ENCODE measurements at regions not wholly inside any gene's neighbourhood (a gene's known extent, or its start where the extent isn't known, plus 50 kb on each side); places are given as distances from the start of the nearest gene placed in this dataset.

GRCh38 chr5:116389601-116390000 is 185.0 kb downstream of the SEMA6A start:
- DNase-seq (ENCODE audit: low spot score in 2 of 2) (no peak), ATAC-seq (no peak)
- no peaks in the 10 kb centered on the region for H3K4me1 Mint-ChIP-seq
- no peak overlapping the region for H3K27ac Mint-ChIP-seq
- peaks cover 3% of the 10 kb centered on the region for H3K9me3 Mint-ChIP-seq
- no peak overlapping the region for H3K4me3 Mint-ChIP-seq
- H3K36me3 Mint-ChIP-seq: no peaks in the 10 kb centered on the region

GRCh38 chr5:116388564-116389258 is 185.9 kb downstream of the SEMA6A start:
- DNase-seq (ENCODE audit: low spot score in 2 of 2) (no peak), ATAC-seq (no peak)
- Mint-ChIP-seq H3K36me3 (no peaks in the 10 kb centered on the region), H3K4me3 (no peak overlapping the region), H3K9me3 (peaks cover 3% of the 10 kb centered on the region), H3K27ac (no peak overlapping the region), H3K4me1 (no peaks in the 10 kb centered on the region)

- Mint-ChIP-seq H3K36me3 (no peaks in the 10 kb centered on the region), H3K9me3 (peaks cover 3% of the 10 kb centered on the region), H3K4me1 (no peaks in the 10 kb centered on the region), H3K27ac (no peak overlapping the region), H3K4me3 (no peak overlapping the region)
- ATAC-seq (no peak), DNase-seq (ENCODE audit: low spot score in 2 of 2) (no peak)
Observed at GRCh38 chr5:116387738-116388137, 186.9 kb downstream of the SEMA6A start.

GRCh38 chr5:116386633-116387032 is 188.0 kb downstream of the SEMA6A start:
- peaks cover 3% of the 10 kb centered on the region for H3K9me3 Mint-ChIP-seq
- no peak for DNase-seq (ENCODE audit: low spot score in 2 of 2)
- no peaks in the 10 kb centered on the region for H3K36me3 Mint-ChIP-seq
- no peaks in the 10 kb centered on the region for H3K4me1 Mint-ChIP-seq
- H3K27ac Mint-ChIP-seq: no peak overlapping the region
- ATAC-seq: no peak
- no peak overlapping the region for H3K4me3 Mint-ChIP-seq

- H3K27ac Mint-ChIP-seq: no peak overlapping the region
- H3K4me1 Mint-ChIP-seq: no peaks in the 10 kb centered on the region
- no peak for DNase-seq (ENCODE audit: low spot score in 2 of 2)
- no peaks in the 10 kb centered on the region for H3K9me3 Mint-ChIP-seq
- H3K4me3 Mint-ChIP-seq: no peak overlapping the region
- no peaks in the 10 kb centered on the region for H3K36me3 Mint-ChIP-seq
- ATAC-seq: peak; percentile 38
Observed at GRCh38 chr5:116382874-116383266, 191.8 kb downstream of the SEMA6A start.

GRCh38 chr5:116382032-116382873 is 192.4 kb downstream of the SEMA6A start:
- ATAC-seq (no peak), DNase-seq (ENCODE audit: low spot score in 2 of 2) (no peak)
- no peak overlapping the region for H3K27ac Mint-ChIP-seq
- H3K36me3 Mint-ChIP-seq: no peaks in the 10 kb centered on the region
- H3K9me3 Mint-ChIP-seq: no peaks in the 10 kb centered on the region
- H3K4me3 Mint-ChIP-seq: no peak overlapping the region
- no peaks in the 10 kb centered on the region for H3K4me1 Mint-ChIP-seq

GRCh38 chr5:116381201-116381600 is 193.4 kb downstream of the SEMA6A start:
- H3K27ac Mint-ChIP-seq: no peak overlapping the region
- no peaks in the 10 kb centered on the region for H3K4me1 Mint-ChIP-seq
- H3K36me3 Mint-ChIP-seq: no peaks in the 10 kb centered on the region
- ATAC-seq (no peak), DNase-seq (ENCODE audit: low spot score in 2 of 2) (no peak)
- no peaks in the 10 kb centered on the region for H3K9me3 Mint-ChIP-seq
- H3K4me3 Mint-ChIP-seq: no peak overlapping the region

GRCh38 chr5:116380621-116381020 is 194.0 kb downstream of the SEMA6A start:
- Mint-ChIP-seq H3K4me3 (no peak overlapping the region), H3K36me3 (no peaks in the 10 kb centered on the region), H3K27ac (no peak overlapping the region), H3K9me3 (no peaks in the 10 kb centered on the region), H3K4me1 (no peaks in the 10 kb centered on the region)
- ATAC-seq (no peak), DNase-seq (ENCODE audit: low spot score in 2 of 2) (no peak)

- Mint-ChIP-seq H3K36me3 (no peaks in the 10 kb centered on the region), H3K27ac (no peak overlapping the region), H3K9me3 (no peaks in the 10 kb centered on the region), H3K4me1 (no peaks in the 10 kb centered on the region), H3K4me3 (no peak overlapping the region)
- DNase-seq (ENCODE audit: low spot score in 2 of 2): no peak
- no peak for ATAC-seq
Observed at GRCh38 chr5:116379306-116379705, 195.3 kb downstream of the SEMA6A start.

- Mint-ChIP-seq H3K4me3 (no peak overlapping the region), H3K27ac (no peak overlapping the region), H3K36me3 (no peaks in the 10 kb centered on the region), H3K9me3 (no peaks in the 10 kb centered on the region), H3K4me1 (no peaks in the 10 kb centered on the region)
- DNase-seq (ENCODE audit: low spot score in 2 of 2) (no peak), ATAC-seq (no peak)
Observed at GRCh38 chr5:116378777-116379121, 195.9 kb downstream of the SEMA6A start.

- Mint-ChIP-seq H3K27ac (no peak overlapping the region), H3K4me3 (no peak overlapping the region), H3K36me3 (no peaks in the 10 kb centered on the region), H3K4me1 (no peaks in the 10 kb centered on the region), H3K9me3 (no peaks in the 10 kb centered on the region)
- DNase-seq (ENCODE audit: low spot score in 2 of 2) (no peak), ATAC-seq (no peak)
Observed at GRCh38 chr5:116378007-116378776, 196.4 kb downstream of the SEMA6A start.

- Mint-ChIP-seq H3K4me3 (no peak overlapping the region), H3K9me3 (no peaks in the 10 kb centered on the region), H3K4me1 (no peaks in the 10 kb centered on the region), H3K36me3 (no peaks in the 10 kb centered on the region), H3K27ac (no peak overlapping the region)
- ATAC-seq (no peak), DNase-seq (ENCODE audit: low spot score in 2 of 2) (no peak)
Observed at GRCh38 chr5:116377276-116378006, 197.2 kb downstream of the SEMA6A start.

- no peaks in the 10 kb centered on the region for H3K9me3 Mint-ChIP-seq
- no peaks in the 10 kb centered on the region for H3K36me3 Mint-ChIP-seq
- ATAC-seq: no peak
- H3K4me1 Mint-ChIP-seq: no peaks in the 10 kb centered on the region
- no peak for DNase-seq (ENCODE audit: low spot score in 2 of 2)
- no peak overlapping the region for H3K27ac Mint-ChIP-seq
- no peak overlapping the region for H3K4me3 Mint-ChIP-seq
Observed at GRCh38 chr5:116375926-116376325, 198.7 kb downstream of the SEMA6A start.

GRCh38 chr5:116374434-116374852 is 200.2 kb downstream of the SEMA6A start:
- no peak for DNase-seq (ENCODE audit: low spot score in 2 of 2)
- Mint-ChIP-seq H3K4me1 (no peaks in the 10 kb centered on the region), H3K4me3 (no peak overlapping the region), H3K9me3 (no peaks in the 10 kb centered on the region), H3K27ac (no peak overlapping the region), H3K36me3 (no peaks in the 10 kb centered on the region)
- ATAC-seq: no peak

- Mint-ChIP-seq H3K27ac (no peak overlapping the region), H3K9me3 (no peaks in the 10 kb centered on the region), H3K4me1 (no peaks in the 10 kb centered on the region), H3K36me3 (no peaks in the 10 kb centered on the region), H3K4me3 (no peak overlapping the region)
- DNase-seq (ENCODE audit: low spot score in 2 of 2): no peak
- ATAC-seq: no peak
Observed at GRCh38 chr5:116372931-116373597, 201.6 kb downstream of the SEMA6A start.
